CD4-positive, CD25-positive, alpha-beta regulatory T cell (primary cell): ENCODE measurements at regions not wholly inside any gene's neighbourhood (a gene's known extent, or its start where the extent isn't known, plus 50 kb on each side); places are given as distances from the start of the nearest gene placed in this dataset.

ENCODE experiments used
- ATAC-seq, 2 donors: fragments of 150-1000 bp; cut with Tn5 transposase; one replicate each; pipeline ENCODE4 v1.10.0; 2021; ENCODE audit warnings: low read depth in 2 of 2, moderate number of reproducible peaks in 2 of 2, moderate library complexity in 1 of 2
- DNase-seq, 3 donors: peaks; one replicate each; pipeline versions ENCODE4 v3.0.0 to v3.0.0-alpha.2; 2012 to 2022; ENCODE audit warnings: mixed read lengths in 1 of 3
- H3K27ac ChIP-seq: one replicate; pipeline ENCODE4 v1.7.0; 2013; ENCODE audit warnings: mild to moderate bottlenecking, low read length; ENCODE audit not compliant: insufficient read depth, poor library complexity, severe bottlenecking
- H3K27me3 ChIP-seq: one replicate; pipeline ENCODE4 v1.7.0; 2013; ENCODE audit warnings: low read length; ENCODE audit not compliant: control insufficient read depth, insufficient read depth
- H3K36me3 ChIP-seq: one replicate; pipeline ENCODE4 v1.7.0; 2013; ENCODE audit warnings: mild to moderate bottlenecking, low read length, moderate library complexity; ENCODE audit not compliant: control insufficient read depth, insufficient read depth
- H3K4me1 ChIP-seq: 2 replicates; pipeline ENCODE4 v1.7.0; 2013; ENCODE audit warnings: mild to moderate bottlenecking, low read length; ENCODE audit not compliant: insufficient read depth, control insufficient read depth, poor library complexity, severe bottlenecking
- H3K4me3 ChIP-seq: one replicate; pipeline ENCODE4 v1.7.0; 2013; ENCODE audit warnings: low read depth, mild to moderate bottlenecking, low read length, moderate library complexity
- H3K9me3 ChIP-seq, 2 experiments: 1 replicate in 1 of 2; 2 replicates in 1 of 2; pipeline ENCODE4 v1.7.0; 2013; ENCODE audit warnings: low read length in 2 of 2, mild to moderate bottlenecking in 1 of 2, moderate library complexity in 1 of 2; ENCODE audit not compliant: control insufficient read depth in 2 of 2
- H3K27ac Mint-ChIP-seq, 3 donors: one replicate each; pipeline ENCODE4 v1.8.0; 2020 to 2022; ENCODE audit warnings: mild to moderate bottlenecking in 3 of 3, mixed read lengths in 3 of 3, moderate library complexity in 2 of 3
- H3K27me3 Mint-ChIP-seq: one replicate; pipeline ENCODE4 v1.8.0; 2022; ENCODE audit warnings: mild to moderate bottlenecking, mixed read lengths
- H3K36me3 Mint-ChIP-seq: one replicate; pipeline ENCODE4 v1.8.0; 2020; ENCODE audit warnings: mixed read lengths
- H3K4me1 Mint-ChIP-seq, 4 donors: one replicate each; pipeline ENCODE4 v1.8.0; 2020 to 2022; ENCODE audit warnings: mixed read lengths in 4 of 4, mild to moderate bottlenecking in 1 of 4
- H3K4me3 Mint-ChIP-seq, 4 donors: one replicate each; pipeline ENCODE4 v1.8.0; 2020 to 2022; ENCODE audit warnings: mild to moderate bottlenecking in 4 of 4, mixed read lengths in 4 of 4, moderate library complexity in 3 of 4
- H3K9me3 Mint-ChIP-seq, 7 donors: one replicate each; pipeline ENCODE4 v1.8.0; 2020 to 2022; ENCODE audit warnings: mixed read lengths in 7 of 7, mild to moderate bottlenecking in 3 of 7, moderate library complexity in 2 of 7

DNA sequence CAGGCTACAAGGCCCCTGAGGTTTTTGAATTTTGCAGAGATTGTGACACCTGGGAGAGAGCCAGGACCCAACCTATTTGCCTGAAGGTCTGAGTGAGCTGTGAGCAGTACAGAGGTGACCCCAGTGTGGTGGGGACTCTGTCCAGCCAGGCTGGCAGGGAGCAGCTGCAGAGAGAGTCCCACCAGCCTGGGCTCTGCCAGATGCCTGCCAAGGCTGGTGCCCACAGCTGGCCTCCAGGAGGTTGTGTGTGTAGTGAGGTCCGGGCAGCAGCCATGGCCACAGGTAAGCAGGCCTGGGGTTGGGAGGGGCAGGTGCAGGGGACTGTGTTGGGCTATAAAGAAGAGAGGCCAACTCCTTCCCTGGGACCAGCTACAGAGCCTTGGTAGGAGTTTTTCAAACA lies 144.8 kb downstream of the CRYBB2 start:
- Mint-ChIP-seq H3K27ac (peak overlapping the region in 1 of 3 donors; percentile 71), H3K4me3 (no peak overlapping the region)
- ATAC-seq, result no peak

DNA sequence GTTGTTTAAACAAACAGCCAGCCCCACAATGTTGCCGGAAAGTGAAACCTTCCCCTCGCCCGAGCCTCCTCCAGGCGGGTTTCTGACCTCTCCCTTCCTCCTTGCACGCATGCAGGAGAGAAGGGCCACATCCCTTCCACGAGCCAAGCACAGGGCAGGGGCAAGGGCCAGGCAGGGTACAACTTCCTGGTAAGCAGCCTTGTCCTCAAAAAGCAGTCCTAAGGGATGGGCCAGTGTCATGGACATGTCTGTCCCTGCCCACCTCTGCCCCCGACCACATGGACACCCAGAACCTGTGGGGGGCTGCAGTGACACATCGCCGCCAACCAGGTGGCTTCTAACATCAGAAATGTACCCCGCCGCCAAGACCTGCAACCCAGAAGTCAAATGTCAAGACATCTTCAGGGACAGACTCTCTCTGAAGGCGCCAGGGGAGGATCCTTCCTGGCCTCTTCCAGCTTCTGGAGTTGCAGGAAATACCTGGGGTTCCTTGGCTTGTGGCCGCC lies 145.3 kb downstream of the CRYBB2 start:
- no peaks in the 10 kb centered on the region for H3K9me3 ChIP-seq
- DNase-seq, result no peak
- Mint-ChIP-seq H3K27me3 (no peaks in the 10 kb centered on the region), H3K4me3 (no peak overlapping the region), H3K27ac (no peak overlapping the region), H3K4me1 (peaks cover 0 to 16% (median 3%) of the 10 kb centered on the region in 4 donors), H3K36me3 (peaks cover 7% of the 10 kb centered on the region), H3K9me3 (no peaks in the 10 kb centered on the region)
- peaks cover 5% of the 10 kb centered on the region for H3K36me3 ChIP-seq
- no peak overlapping the region for H3K27ac ChIP-seq
- no peak for ATAC-seq
- H3K27me3 ChIP-seq, result no peaks in the 10 kb centered on the region
- no peak overlapping the region for H3K4me3 ChIP-seq
- peaks cover 3% of the 10 kb centered on the region for H3K4me1 ChIP-seq

More for the DNA sequence above, 144.8 kb downstream of the CRYBB2 start:
- Histone ChIP-seq H3K4me1 (peaks cover 3% of the 10 kb centered on the region), H3K27me3 (no peaks in the 10 kb centered on the region), H3K27ac (no peak overlapping the region), H3K4me3 (no peak overlapping the region), H3K36me3 (peaks cover 9% of the 10 kb centered on the region), H3K9me3 (no peaks in the 10 kb centered on the region)
- H3K27me3 Mint-ChIP-seq, result no peaks in the 10 kb centered on the region
- no peak for DNase-seq
- H3K36me3 Mint-ChIP-seq, result peaks cover 7% of the 10 kb centered on the region
- peaks cover 0 to 16% (median 3%) of the 10 kb centered on the region in 4 donors for H3K4me1 Mint-ChIP-seq
- H3K9me3 Mint-ChIP-seq, result no peaks in the 10 kb centered on the region

DNA sequence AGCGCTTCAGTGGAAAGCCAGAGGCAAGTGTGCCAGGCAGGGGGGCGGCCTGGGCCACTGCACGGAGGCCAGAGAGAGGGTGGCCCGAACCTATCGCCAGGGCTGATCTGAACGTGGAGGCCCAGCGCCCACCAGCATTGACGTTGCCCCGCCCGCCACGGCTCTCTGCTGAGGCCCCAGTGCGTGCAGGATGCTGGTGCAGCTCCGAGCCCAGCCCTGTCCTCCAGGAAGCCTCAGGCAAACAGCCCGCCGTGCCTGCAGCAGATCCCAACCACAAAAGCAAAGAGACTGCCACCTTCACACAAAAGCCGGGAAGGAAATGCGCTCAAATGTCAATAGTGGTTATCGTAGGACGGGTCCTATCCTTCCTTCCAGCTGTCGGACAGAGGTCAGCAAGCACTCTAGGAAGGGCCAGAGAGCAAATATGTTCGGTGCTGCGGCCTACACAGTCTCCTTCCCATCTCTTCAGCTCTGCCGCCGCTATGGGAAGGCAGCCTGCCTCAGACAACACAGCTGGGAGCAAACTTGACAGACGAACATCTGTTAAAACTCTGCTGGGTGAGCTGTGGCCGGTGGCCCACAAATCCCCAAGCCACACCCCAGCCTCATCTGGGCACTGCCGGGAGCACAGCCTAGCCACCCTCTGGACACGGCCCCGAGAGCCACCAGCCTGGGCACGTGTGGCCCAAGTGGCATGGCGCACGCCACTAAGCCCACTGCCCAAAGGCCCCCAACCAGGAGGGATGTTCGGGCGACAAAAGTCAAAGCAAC lies 146.2 kb downstream of the CRYBB2 start:
- Mint-ChIP-seq H3K4me3 (no peak overlapping the region), H3K27me3 (no peaks in the 10 kb centered on the region), H3K36me3 (peaks cover 11% of the 10 kb centered on the region), H3K4me1 (peaks cover 0 to 19% (median 3%) of the 10 kb centered on the region in 4 donors), H3K27ac (no peak overlapping the region), H3K9me3 (no peaks in the 10 kb centered on the region)
- DNase-seq (no peak), ATAC-seq (no peak)
- no peaks in the 10 kb centered on the region for H3K36me3 ChIP-seq
- no peaks in the 10 kb centered on the region for H3K27me3 ChIP-seq
- H3K9me3 ChIP-seq, result no peaks in the 10 kb centered on the region
- peaks cover 3% of the 10 kb centered on the region for H3K4me1 ChIP-seq
- H3K27ac ChIP-seq, result no peak overlapping the region
- no peak overlapping the region for H3K4me3 ChIP-seq

DNA sequence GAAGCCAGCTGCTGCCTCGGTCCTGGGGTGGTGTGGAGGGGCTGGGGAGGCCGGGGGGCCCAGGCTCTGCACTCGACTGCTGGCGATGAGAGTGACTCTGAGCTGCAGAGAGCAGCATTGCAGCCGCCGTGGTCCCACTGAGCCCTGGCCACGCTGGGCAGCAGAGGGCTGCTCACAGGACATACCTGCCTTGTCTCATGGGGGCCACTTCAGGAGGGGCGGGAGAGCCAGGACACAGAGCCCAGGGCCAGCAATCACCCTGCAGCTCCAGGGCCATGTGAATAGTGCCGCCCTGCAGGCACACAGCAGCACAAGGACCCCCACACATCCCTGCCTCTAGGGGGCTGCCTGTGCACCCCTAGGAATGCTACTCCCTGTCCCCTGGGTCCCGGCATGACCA lies 147.0 kb downstream of the CRYBB2 start:
- Mint-ChIP-seq H3K9me3 (no peaks in the 10 kb centered on the region), H3K36me3 (peaks cover 11% of the 10 kb centered on the region), H3K4me1 (peaks cover 0 to 19% (median 3%) of the 10 kb centered on the region in 4 donors), H3K27me3 (no peaks in the 10 kb centered on the region), H3K27ac (no peak overlapping the region), H3K4me3 (no peak overlapping the region)
- H3K36me3 ChIP-seq, result no peaks in the 10 kb centered on the region
- no peaks in the 10 kb centered on the region for H3K27me3 ChIP-seq
- peaks cover 3% of the 10 kb centered on the region for H3K4me1 ChIP-seq
- H3K4me3 ChIP-seq, result no peak overlapping the region
- no peaks in the 10 kb centered on the region for H3K9me3 ChIP-seq
- no peak overlapping the region for H3K27ac ChIP-seq
- DNase-seq (no peak), ATAC-seq (no peak)

DNA sequence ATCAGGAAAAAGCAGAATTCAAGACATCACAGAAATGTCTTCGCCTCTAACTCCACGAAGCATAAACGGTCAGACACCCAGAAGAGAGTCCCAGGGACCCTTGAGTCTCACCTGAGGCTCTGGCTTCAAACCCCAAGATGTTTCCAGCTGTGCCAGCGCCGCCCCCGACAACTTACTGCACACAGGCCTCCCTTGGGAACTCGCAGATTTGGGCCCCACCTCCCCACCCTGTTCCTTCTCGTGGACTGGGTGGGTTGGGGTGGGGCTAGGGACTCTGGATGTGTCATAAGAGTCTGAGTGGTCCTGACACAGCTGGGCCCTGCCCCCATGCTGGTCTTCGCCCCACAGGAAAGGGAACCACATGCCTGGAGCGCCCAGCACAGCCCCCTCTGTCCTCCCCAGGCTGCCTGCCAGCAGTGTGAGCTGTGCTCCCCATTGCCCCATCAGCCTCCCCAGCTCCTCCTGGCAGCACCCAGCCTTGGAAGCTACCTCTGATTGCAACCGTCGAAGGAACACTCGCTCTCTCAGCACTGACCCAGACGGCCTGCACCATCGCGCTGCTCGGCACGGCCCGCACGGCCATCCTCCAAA lies 147.5 kb downstream of the CRYBB2 start:
- Histone ChIP-seq H3K9me3 (no peaks in the 10 kb centered on the region), H3K4me3 (no peak overlapping the region), H3K4me1 (peaks cover 3% of the 10 kb centered on the region), H3K27ac (no peak overlapping the region), H3K27me3 (no peaks in the 10 kb centered on the region), H3K36me3 (no peaks in the 10 kb centered on the region)
- no peak for DNase-seq
- peaks cover 12% of the 10 kb centered on the region for H3K36me3 Mint-ChIP-seq
- peak overlapping the region in 1 of 3 donors; percentile 20 for H3K27ac Mint-ChIP-seq
- H3K4me3 Mint-ChIP-seq, result no peak overlapping the region
- no peaks in the 10 kb centered on the region for H3K27me3 Mint-ChIP-seq
- no peak for ATAC-seq
- H3K9me3 Mint-ChIP-seq, result no peaks in the 10 kb centered on the region
- peaks cover 0 to 19% (median 3%) of the 10 kb centered on the region in 4 donors for H3K4me1 Mint-ChIP-seq

DNA sequence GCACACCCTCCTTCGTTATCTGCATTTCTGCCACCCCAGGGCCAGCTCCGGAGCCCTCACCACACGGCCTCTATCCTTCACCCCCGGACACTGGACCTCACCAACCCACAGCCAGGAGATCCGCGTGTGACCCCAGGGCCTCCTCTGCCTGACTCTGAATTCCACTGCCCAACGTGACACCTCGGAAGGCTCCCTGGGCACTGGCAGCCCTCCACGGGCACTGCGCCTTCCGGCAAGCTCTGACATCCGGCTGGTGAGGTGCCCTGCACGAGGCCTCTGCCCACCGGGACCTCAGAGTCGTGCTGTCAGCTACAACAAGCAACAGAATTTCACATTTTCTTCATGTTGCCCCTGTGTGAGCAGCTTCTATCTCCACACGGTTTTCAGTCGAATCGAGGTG lies 148.3 kb downstream of the CRYBB2 start:
- Histone ChIP-seq H3K4me1 (no peaks in the 10 kb centered on the region), H3K27me3 (no peaks in the 10 kb centered on the region), H3K36me3 (no peaks in the 10 kb centered on the region), H3K27ac (no peak overlapping the region), H3K4me3 (no peak overlapping the region), H3K9me3 (no peaks in the 10 kb centered on the region)
- Mint-ChIP-seq H3K4me3 (no peak overlapping the region), H3K36me3 (peaks cover 18% of the 10 kb centered on the region), H3K27ac (no peak overlapping the region), H3K9me3 (no peaks in the 10 kb centered on the region), H3K27me3 (no peaks in the 10 kb centered on the region), H3K4me1 (peaks cover 0 to 16% (median 2%) of the 10 kb centered on the region in 4 donors)
- no peak for DNase-seq
- no peak for ATAC-seq

DNA sequence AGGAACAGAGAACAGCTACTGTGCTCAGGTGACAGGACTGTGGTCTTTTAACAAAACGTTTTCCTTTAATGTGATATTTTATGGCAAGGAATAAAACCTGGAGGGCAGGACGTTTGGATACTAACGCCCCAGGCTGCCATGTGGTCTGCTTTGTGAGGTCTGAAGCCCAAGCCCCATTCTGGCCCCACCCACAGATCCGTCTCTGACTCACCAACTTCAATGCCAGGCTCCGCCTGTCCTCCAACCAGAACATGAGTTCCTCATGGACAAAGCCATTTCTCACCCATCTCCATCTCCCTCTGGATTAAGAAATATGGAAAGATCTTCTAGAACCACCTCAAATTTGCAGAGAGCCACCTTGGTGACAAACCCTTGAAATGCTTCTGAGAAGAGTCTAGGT lies 148.8 kb downstream of the CRYBB2 start:
- no peaks in the 10 kb centered on the region for H3K4me1 ChIP-seq
- Mint-ChIP-seq H3K27ac (no peak overlapping the region), H3K27me3 (no peaks in the 10 kb centered on the region)

More for the DNA sequence above, 148.8 kb downstream of the CRYBB2 start:
- H3K9me3 ChIP-seq, result no peaks in the 10 kb centered on the region
- peaks cover 21% of the 10 kb centered on the region for H3K36me3 Mint-ChIP-seq
- H3K9me3 Mint-ChIP-seq, result no peaks in the 10 kb centered on the region
- DNase-seq (no peak), ATAC-seq (no peak)
- no peak overlapping the region for H3K27ac ChIP-seq
- no peak overlapping the region for H3K4me3 Mint-ChIP-seq
- H3K4me1 Mint-ChIP-seq, result peaks cover 0 to 16% (median 2%) of the 10 kb centered on the region in 4 donors
- H3K36me3 ChIP-seq, result no peaks in the 10 kb centered on the region
- H3K27me3 ChIP-seq, result no peaks in the 10 kb centered on the region
- H3K4me3 ChIP-seq, result no peak overlapping the region
